GM12878 (cell line): ENCODE measurements at regions not wholly inside any gene's neighbourhood (a gene's known extent, or its start where the extent isn't known, plus 50 kb on each side); places are given as distances from the start of the nearest gene placed in this dataset.

Source experiments
- ATAC-seq: fragments of 200-7000 bp; cut with Tn5 transposase; 3 replicates; pipeline ENCODE4 v1.9.1; 2020; ENCODE audit warnings: mild to moderate bottlenecking, moderate library complexity
- BruUV-seq: library from RNA; stranded (reverse); fragments of 400-500 nt; replicated peaks from 2 replicates; lab custom pipeline; 2021; lab: Mats Ljungman, UMichigan
- CTCF ChIA-PET: fragments of 300-600 bp; sonication (Branson Sonifier 250); formaldehyde crosslinking; extraction: SDS; loops from one replicate; lab custom pipeline; 2021; ENCODE audit warnings: inconsistent platforms; lab: Yijun Ruan, JAX
- POLR2A ChIA-PET: fragments of 350-600 bp; formaldehyde crosslinking; extraction: SDS; loops from one replicate; lab custom pipeline; 2021; ENCODE audit warnings: inconsistent platforms; lab: Charles Lee
- RAD21 ChIA-PET: fragments of 300-600 bp; sonication (Branson Sonifier 250); formaldehyde crosslinking; loops from one replicate; lab custom pipeline; 2023; ENCODE audit warnings: antibody characterized with exemption; ENCODE audit not compliant: unreplicated experiment; lab: Charles Lee
- SMC1A ChIA-PET: fragments of 300-600 bp; sonication (Branson Sonifier 250); formaldehyde crosslinking; loops from one replicate; lab custom pipeline; 2023; ENCODE audit not compliant: unreplicated experiment, uncharacterized antibody; lab: Charles Lee
- DNase-seq: peaks from one replicate; pipeline ENCODE4 v3.0.0-alpha.2; 2011; ENCODE audit warnings: low read depth, low spot score
- FAIRE-seq: peaks from 3 replicates; lab custom pipeline; 2011; peaks lifted over from hg19 to GRCh38; lab: Jason Lieb, UNC
- H2AFZ ChIP-seq: 2 replicates; pipeline ENCODE4 v1.6.0; 2011; ENCODE audit warnings: low read depth, low read length, control low read depth; ENCODE audit not compliant: control insufficient read depth
- H3K27ac ChIP-seq: 2 replicates; pipeline ENCODE4 v1.5.1; 2011; ENCODE audit warnings: control low read depth; ENCODE audit not compliant: control insufficient read depth, insufficient read depth
- H3K27me3 ChIP-seq, 2 experiments: replicated peaks in 1 of 2; 2 replicates each; pipeline versions ENCODE4 v1.6.0 to v1.6.1; 2011; ENCODE audit warnings: low read length in 1 of 2; ENCODE audit not compliant: control insufficient read depth in 2 of 2, insufficient read depth in 2 of 2
- H3K36me3 ChIP-seq, 2 experiments: 2 replicates each; pipeline ENCODE4 v1.5.1; 2011; ENCODE audit warnings: low read length in 1 of 2; ENCODE audit not compliant: control insufficient read depth in 2 of 2, insufficient read depth in 2 of 2
- H3K4me1 ChIP-seq: 2 replicates; pipeline ENCODE4 v1.6.1; 2011; ENCODE audit warnings: mild to moderate bottlenecking, low read length, moderate library complexity, mixed read lengths; ENCODE audit not compliant: control insufficient read depth, insufficient read depth
- H3K4me2 ChIP-seq: 2 replicates; pipeline ENCODE4 v1.6.0; 2011; ENCODE audit warnings: control low read depth; ENCODE audit not compliant: control insufficient read depth, insufficient read depth
- H3K4me3 ChIP-seq: fragments of 200-600 bp; sonication (generic); 2 replicates; pipeline ENCODE4 v1.5.1; 2016
- H3K79me2 ChIP-seq: 2 replicates; pipeline ENCODE4 v1.6.0; 2011; ENCODE audit warnings: low read length; ENCODE audit not compliant: control insufficient read depth, insufficient read depth
- H3K9ac ChIP-seq: 2 replicates; pipeline ENCODE4 v1.8.0; 2011; ENCODE audit warnings: low read length, control low read depth, mixed read lengths; ENCODE audit not compliant: control insufficient read depth, insufficient read depth
- H3K9me3 ChIP-seq: replicated peaks from 3 replicates; pipeline ENCODE4 v1.5.1; 2011; ENCODE audit warnings: mild to moderate bottlenecking, low read length; ENCODE audit not compliant: control insufficient read depth, insufficient read depth
- H4K20me1 ChIP-seq: 2 replicates; pipeline ENCODE4 v1.6.0; 2011; ENCODE audit not compliant: control insufficient read depth, insufficient read depth
- ASH2L ChIP-seq: fragments of 300-600, 200-600 bp; sonication (generic); IDR thresholded peaks from 2 replicates; pipeline ENCODE4 v1.6.1; 2017; ENCODE audit warnings: low read depth, mild to moderate bottlenecking, borderline replicate concordance
- ATF7 ChIP-seq: fragments of 450-650 bp; IDR thresholded peaks from 2 replicates; pipeline ENCODE4 v1.6.1; 2016; ENCODE audit warnings: low read depth, mild to moderate bottlenecking
- CBFB ChIP-seq: IDR thresholded peaks from 2 replicates; pipeline ENCODE4 v1.6.1; 2016; ENCODE audit warnings: antibody characterized with exemption, low read depth
- CEBPB ChIP-seq, 2 experiments: fragments of 150-350 bp in 1 of 2; IDR thresholded peaks; 2 replicates each; pipeline ENCODE4 v1.6.1; 2012 to 2014; ENCODE audit warnings: low read depth in 2 of 2, low read length in 2 of 2, borderline replicate concordance in 1 of 2, inconsistent platforms in 1 of 2
- CHD2 ChIP-seq: IDR thresholded peaks from 2 replicates; pipeline ENCODE4 v1.6.1; 2011; ENCODE audit warnings: low read depth, low read length, improper control_type of control experiment, borderline replicate concordance
- E2F8 ChIP-seq: fragments of 450-650 bp; IDR thresholded peaks from 2 replicates; pipeline ENCODE4 v1.6.1; 2018; ENCODE audit warnings: mild to moderate bottlenecking, low read depth, moderate library complexity; ENCODE audit not compliant: partially characterized antibody
- MTA3 ChIP-seq: IDR thresholded peaks from 2 replicates; pipeline ENCODE4 v1.6.1; 2012; ENCODE audit warnings: low read length, inconsistent platforms, borderline replicate concordance
- MYB ChIP-seq: fragments of 150-350 bp; IDR thresholded peaks from 2 replicates; pipeline ENCODE4 v1.6.1; 2014; ENCODE audit warnings: mild to moderate bottlenecking, low read depth, low read length, borderline replicate concordance
- NBN ChIP-seq: fragments of 450-650 bp; IDR thresholded peaks from 2 replicates; pipeline ENCODE4 v1.6.1; 2016
- RAD21 ChIP-seq: IDR thresholded peaks from 2 replicates; pipeline ENCODE4 v1.6.1; 2011; ENCODE audit warnings: mild to moderate bottlenecking, low read depth, low read length, moderate library complexity; ENCODE audit not compliant: insufficient read depth
- RB1 ChIP-seq: fragments of 450-650 bp; formaldehyde crosslinking; IDR thresholded peaks from 2 replicates; pipeline ENCODE4 v1.6.1; 2017; ENCODE audit warnings: mild to moderate bottlenecking, borderline replicate concordance
- RBBP5 ChIP-seq: fragments of 200-600 bp; sonication (generic); conservative IDR thresholded peaks from 2 replicates; pipeline ENCODE4 v1.6.1; 2016
- SKIL ChIP-seq: fragments of 450-650 bp; IDR thresholded peaks from 2 replicates; pipeline ENCODE4 v1.6.1; 2017; ENCODE audit warnings: mild to moderate bottlenecking, low read depth, inconsistent platforms; ENCODE audit not compliant: poor library complexity, severe bottlenecking
- TAF1 ChIP-seq: IDR thresholded peaks from 2 replicates; pipeline ENCODE4 v1.6.1; 2011; ENCODE audit warnings: mild to moderate bottlenecking, low read depth, low read length, borderline replicate concordance
- WRNIP1 ChIP-seq: IDR thresholded peaks from 2 replicates; pipeline ENCODE4 v1.6.1; 2011; ENCODE audit warnings: low read depth, low read length, improper control_type of control experiment, borderline replicate concordance
- WGBS: methylation state at CpG from one replicate; pipeline ENCODE4 v1.1.6; 2016; ENCODE audit warnings: low lambda C conversion rate; ENCODE audit not compliant: insufficient replicate concordance, insufficient coverage; ENCODE audit errors: missing lambda C conversion rate; 5-methylcytosine and 5-hydroxymethylcytosine counted together
- in situ Hi-C: fragments of 300-500 bp; cut with MboI; formaldehyde crosslinking; loops from 9 replicates; pipeline ENCODE4 v1.14.3; 2018; ENCODE audit warnings: mixed read lengths
- intact Hi-C: fragments of 100-400 bp; cut with micrococcal nuclease; formaldehyde crosslinking; loops from one replicate; pipeline ENCODE4 v1.14.2; 2022; ENCODE audit not compliant: unreplicated experiment

GRCh38 chr5:29780401-29780800 lies 1413.1 kb upstream of the CDH6 start (continued):
- no peak for TF ChIP-seq E2F8
- no peak for TF ChIP-seq CBFB
- TF ChIP-seq NBN = no peak
- no peak for TF ChIP-seq SKIL

GRCh38 chr5:29779141-29779540 lies 1414.3 kb upstream of the CDH6 start:
- Histone ChIP-seq H2AFZ (no peak overlapping the region), H3K36me3 (no peaks in the 10 kb centered on the region), H3K4me3 (no peak overlapping the region), H4K20me1 (no peaks in the 10 kb centered on the region), H3K4me1 (no peaks in the 10 kb centered on the region), H3K27ac (no peak overlapping the region), H3K9ac (no peak overlapping the region), H3K9me3 (no peaks in the 10 kb centered on the region), H3K4me2 (no peak overlapping the region), H3K79me2 (no peaks in the 10 kb centered on the region), H3K27me3 (no peaks in the 10 kb centered on the region)
- RAD21 ChIA-PET = no interaction called here
- in situ Hi-C loops = no loop called here
- no peak for DNase-seq
- WGBS = 17% methylated on average over 3 of the region's 3 CpGs
- POLR2A ChIA-PET = no interaction called here
- FAIRE-seq = no peak
- SMC1A ChIA-PET = interaction anchor here (0.5 to 1.0 kb wide), 2 partner anchors 10 to 346 kb away, joined by 3 read pairs; no protein-coding TSS in a partner anchor
- intact Hi-C loops = no loop called here
- BruUV-seq = no TSS peak
- CTCF ChIA-PET = no interaction called here
- no peak for ATAC-seq
- TF ChIP-seq MTA3 = no peak
- no peak for TF ChIP-seq CEBPB (IDR thresholded peaks at IDR 0.05; ENCODE audit: borderline replicate concordance in 1 of 2, low read depth in 2 of 2, low read length in 2 of 2)
- no peak for TF ChIP-seq WRNIP1
- no peak for TF ChIP-seq RBBP5
- TF ChIP-seq RAD21 = no peak
- no peak for TF ChIP-seq RB1
- TF ChIP-seq CHD2 = no peak
- no peak for TF ChIP-seq TAF1
- no peak for TF ChIP-seq E2F8
- TF ChIP-seq ASH2L = no peak
- no peak for TF ChIP-seq ATF7
- TF ChIP-seq MYB = no peak
